IMR-90 (cell line): ENCODE measurements at regions not wholly inside any gene's neighbourhood (a gene's known extent, or its start where the extent isn't known, plus 50 kb on each side); places are given as distances from the start of the nearest gene placed in this dataset.

Experiments used
- ATAC-seq: fragments of 200-7000 bp; cut with Tn5 transposase; 2 replicates; pipeline ENCODE4 v1.9.1; 2020; ENCODE audit warnings: low read depth, mild to moderate bottlenecking, moderate library complexity
- BruUV-seq: library from RNA; stranded (reverse); fragments of 400-500 nt; replicated peaks from 2 replicates; lab custom pipeline; 2021; lab: Mats Ljungman, UMichigan
- CTCF ChIA-PET: fragments of 300-600 bp; formaldehyde crosslinking; extraction: SDS; loops from one replicate; lab custom pipeline; 2021; ENCODE audit warnings: antibody characterized with exemption; lab: Yijun Ruan, JAX
- POLR2A ChIA-PET: fragments of 300-600 bp; sonication (Branson Sonifier 250); formaldehyde crosslinking; loops from one replicate; lab custom pipeline; 2022; ENCODE audit warnings: antibody characterized with exemption; ENCODE audit not compliant: unreplicated experiment; lab: Charles Lee
- DNase-seq: peaks from one replicate; pipeline ENCODE4 v3.0.0; 2013
- H2AFZ ChIP-seq: replicated peaks from 2 replicates; pipeline ENCODE3; 2013; ENCODE audit warnings: low read length, mild to moderate bottlenecking; ENCODE audit not compliant: poor library complexity
- H2AK5ac ChIP-seq: 2 replicates; pipeline ENCODE4 v1.6.1; 2013; ENCODE audit warnings: low read depth, low read length, inconsistent platforms
- H2AK9ac ChIP-seq: replicated peaks from 2 replicates; pipeline ENCODE3; 2013; ENCODE audit warnings: mild to moderate bottlenecking, low read depth, low read length, moderate library complexity; ENCODE audit not compliant: poor library complexity
- H2BK120ac ChIP-seq: 2 replicates; pipeline ENCODE4 v1.6.1; 2013; ENCODE audit warnings: low read depth, low read length, inconsistent platforms
- H2BK15ac ChIP-seq: 3 replicates; pipeline ENCODE4 v1.6.1; 2013; ENCODE audit warnings: low read depth, low read length, inconsistent platforms
- H2BK20ac ChIP-seq: 2 replicates; pipeline ENCODE4 v1.6.1; 2013; ENCODE audit warnings: low read depth, mild to moderate bottlenecking, inconsistent platforms, low read length, moderate library complexity
- H2BK5ac ChIP-seq: 2 replicates; pipeline ENCODE4 v1.6.1; 2013; ENCODE audit warnings: mild to moderate bottlenecking, low read depth, low read length, inconsistent platforms; ENCODE audit not compliant: poor library complexity, severe bottlenecking
- H3K14ac ChIP-seq: replicated peaks from 2 replicates; pipeline ENCODE4 v1.6.1; 2013; ENCODE audit warnings: low read depth, low read length, inconsistent platforms
- H3K18ac ChIP-seq: 2 replicates; pipeline ENCODE4 v1.6.1; 2013; ENCODE audit warnings: low read depth, low read length, control low read depth
- H3K23ac ChIP-seq: 2 replicates; pipeline ENCODE4 v1.6.1; 2013; ENCODE audit warnings: low read depth, low read length, inconsistent platforms
- H3K27ac ChIP-seq: 2 replicates; pipeline ENCODE4 v1.5.1; 2013; ENCODE audit warnings: mild to moderate bottlenecking, control low read depth, low read length; ENCODE audit not compliant: insufficient read depth
- H3K27me3 ChIP-seq: 2 replicates; pipeline ENCODE4 v1.6.1; 2013; ENCODE audit warnings: low read length; ENCODE audit not compliant: control insufficient read depth, insufficient read depth
- H3K36me3 ChIP-seq: 2 replicates; pipeline ENCODE4 v1.6.1; 2013; ENCODE audit warnings: low read length, mixed read lengths; ENCODE audit not compliant: control insufficient read depth, insufficient read depth
- H3K4ac ChIP-seq: 2 replicates; pipeline ENCODE4 v1.6.1; 2013; ENCODE audit warnings: low read depth, low read length, inconsistent platforms
- H3K4me1 ChIP-seq: 2 replicates; pipeline ENCODE4 v1.6.1; 2013; ENCODE audit warnings: low read length, mixed read lengths; ENCODE audit not compliant: control insufficient read depth, insufficient read depth
- H3K4me2 ChIP-seq: 2 replicates; pipeline ENCODE4 v1.6.1; 2013; ENCODE audit warnings: low read depth, mild to moderate bottlenecking, control low read depth, low read length, moderate library complexity
- H3K4me3 ChIP-seq: 2 replicates; pipeline ENCODE4 v1.5.1; 2013; ENCODE audit warnings: low read depth, mild to moderate bottlenecking, control low read depth, low read length, moderate library complexity; ENCODE audit not compliant: insufficient read depth
- H3K56ac ChIP-seq: 2 replicates; pipeline ENCODE4 v1.6.1; 2013; ENCODE audit warnings: low read length, inconsistent platforms; ENCODE audit not compliant: insufficient read depth; ENCODE audit errors: extremely low read depth
- H3K79me1 ChIP-seq, 2 experiments: 2 replicates each; pipeline ENCODE4 v1.6.1; 2013; ENCODE audit warnings: low read length in 2 of 2, inconsistent platforms in 1 of 2, low read depth in 1 of 2
- H3K9ac ChIP-seq: 2 replicates; pipeline ENCODE4 v1.6.1; 2013; ENCODE audit warnings: low read depth, low read length, control low read depth
- H3K9me1 ChIP-seq: 2 replicates; pipeline ENCODE4 v1.6.1; 2013; ENCODE audit warnings: low read length, inconsistent platforms; ENCODE audit not compliant: insufficient read depth
- H3K9me3 ChIP-seq: 2 replicates; pipeline ENCODE4 v1.6.1; 2013; ENCODE audit warnings: low read length; ENCODE audit not compliant: control insufficient read depth, insufficient read depth
- H4K20me1 ChIP-seq: 2 replicates; pipeline ENCODE4 v1.6.1; 2013; ENCODE audit warnings: low read length, inconsistent platforms; ENCODE audit not compliant: insufficient read depth
- H4K5ac ChIP-seq: 2 replicates; pipeline ENCODE4 v1.6.1; 2013; ENCODE audit warnings: mild to moderate bottlenecking, low read depth, low read length, control low read depth
- H4K8ac ChIP-seq, 2 experiments: 2 replicates each; pipeline ENCODE4 v1.6.1; 2013; ENCODE audit warnings: low read depth in 2 of 2, low read length in 2 of 2, control low read depth in 1 of 2, inconsistent platforms in 1 of 2
- H4K91ac ChIP-seq: 2 replicates; pipeline ENCODE4 v1.6.1; 2013; ENCODE audit warnings: low read depth, low read length, inconsistent platforms; ENCODE audit not compliant: insufficient read depth
- BHLHE40 ChIP-seq: fragments of 150-350 bp; IDR thresholded peaks from 2 replicates; pipeline ENCODE4 v1.6.1; 2016; ENCODE audit warnings: mild to moderate bottlenecking, low read depth, low read length
- CEBPB ChIP-seq: IDR thresholded peaks from 2 replicates; pipeline ENCODE4 v1.6.1; 2012; ENCODE audit warnings: low read depth, low read length, improper control_type of control experiment
- CHD1 ChIP-seq: IDR thresholded peaks from 2 replicates; pipeline ENCODE4 v1.6.1; 2012; ENCODE audit warnings: low read depth, low read length, improper control_type of control experiment
- FOS ChIP-seq: fragments of 150-350 bp; IDR thresholded peaks from 2 replicates; pipeline ENCODE4 v1.6.1; 2016; ENCODE audit warnings: low read depth, low read length
- MAFK ChIP-seq: IDR thresholded peaks from 2 replicates; pipeline ENCODE4 v1.6.1; 2012; ENCODE audit warnings: low read depth, low read length, improper control_type of control experiment
- MAZ ChIP-seq: IDR thresholded peaks from 2 replicates; pipeline ENCODE4 v1.6.1; 2012; ENCODE audit warnings: low read depth, mild to moderate bottlenecking, low read length, improper control_type of control experiment, moderate library complexity, borderline replicate concordance
- MXI1 ChIP-seq: IDR thresholded peaks from 2 replicates; pipeline ENCODE4 v1.6.1; 2012; ENCODE audit warnings: low read depth, mild to moderate bottlenecking, low read length, moderate library complexity, borderline replicate concordance
- NFE2L2 ChIP-seq: fragments of 150-350 bp; IDR thresholded peaks from 2 replicates; pipeline ENCODE4 v1.6.1; 2016; ENCODE audit warnings: low read depth, mild to moderate bottlenecking, low read length
- POLR2A ChIP-seq: IDR thresholded peaks from 2 replicates; pipeline ENCODE4 v1.6.1; 2012; ENCODE audit warnings: mild to moderate bottlenecking, low read depth, low read length
- RAD21 ChIP-seq: IDR thresholded peaks from 2 replicates; pipeline ENCODE4 v1.6.1; 2012; ENCODE audit warnings: low read length, improper control_type of control experiment
- RCOR1 ChIP-seq: IDR thresholded peaks from 2 replicates; pipeline ENCODE4 v1.6.1; 2012; ENCODE audit warnings: mild to moderate bottlenecking, low read length, improper control_type of control experiment; ENCODE audit not compliant: insufficient replicate concordance
- RFX5 ChIP-seq: IDR thresholded peaks from 2 replicates; pipeline ENCODE4 v1.8.0; 2012; ENCODE audit warnings: low read depth, mild to moderate bottlenecking, low read length, moderate library complexity
- SMC3 ChIP-seq: fragments of 150-350 bp; IDR thresholded peaks from 2 replicates; pipeline ENCODE4 v1.6.1; 2016; ENCODE audit warnings: low read depth, mild to moderate bottlenecking, antibody characterized with exemption, low read length, moderate library complexity
- USF2 ChIP-seq: fragments of 150-350 bp; IDR thresholded peaks from 2 replicates; pipeline ENCODE4 v1.6.1; 2017; ENCODE audit warnings: mild to moderate bottlenecking, antibody characterized with exemption, low read length, low read depth
- dilution Hi-C: fragments of 300-500 bp; cut with HindIII; formaldehyde crosslinking; loops from one replicate; pipeline ENCODE4 v1.14.3; 2018; ENCODE audit warnings: low sequenced_read_pairs; ENCODE audit not compliant: unreplicated experiment
- in situ Hi-C: fragments of 300-500 bp; cut with MboI; formaldehyde crosslinking; loops from 3 replicates; pipeline ENCODE4 v1.14.3; 2019; ENCODE audit warnings: low sequenced_read_pairs, inconsistent platforms, mixed read lengths
- intact Hi-C: fragments of 100-400 bp; cut with micrococcal nuclease; formaldehyde crosslinking; loops from 2 replicates; pipeline ENCODE4 v1.10.0; 2022
- TF ChIP-seq, protein P1 (sequence below): conservative IDR thresholded peaks from 2 replicates; pipeline ENCODE4 v1.5.1; 2012; ENCODE audit warnings: mild to moderate bottlenecking, low read depth, low read length, improper control_type of control experiment
- TF ChIP-seq, protein P2 (sequence below): fragments of 150-350 bp; IDR thresholded peaks from 2 replicates; pipeline ENCODE4 v1.6.1; 2016; ENCODE audit warnings: low read depth, mild to moderate bottlenecking, low read length, moderate library complexity, borderline replicate concordance

DNA sequence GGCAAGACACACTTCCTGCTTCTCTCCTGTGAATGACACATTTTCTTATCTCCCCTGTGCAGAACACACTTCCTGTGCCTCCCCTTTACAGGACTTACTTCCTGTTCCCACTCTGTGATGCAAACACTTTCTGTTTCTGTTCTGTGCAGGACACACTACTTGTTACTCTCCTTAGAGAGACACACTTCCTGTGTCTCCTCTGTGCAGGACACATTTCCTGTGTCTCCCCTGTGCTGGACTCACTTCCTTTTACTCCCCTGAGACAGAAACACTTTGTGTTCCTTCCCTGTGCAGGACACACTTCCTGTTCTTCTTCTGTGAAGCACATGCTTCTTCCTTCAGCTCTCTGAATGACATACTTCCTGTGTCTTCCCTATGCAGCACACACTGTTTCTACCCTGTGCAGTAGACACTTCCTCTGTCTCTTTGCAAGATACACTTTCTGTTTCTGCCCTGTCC lies 485.4 kb upstream of the USP9Y start:
- Histone ChIP-seq H3K27me3 (no peaks in the 10 kb centered on the region), H2AK5ac (no peak overlapping the region), H3K4me2 (no peak overlapping the region), H3K4me3 (no peak overlapping the region), H2BK120ac (no peak overlapping the region), H3K36me3 (no peaks in the 10 kb centered on the region), H2BK5ac (no peak overlapping the region), H2AK9ac (no peak overlapping the region), H3K18ac (no peak overlapping the region), H3K14ac (no peak overlapping the region), H3K23ac (no peak overlapping the region), H2BK15ac (no peak overlapping the region), H4K91ac (no peak overlapping the region), H3K4ac (no peak overlapping the region), H3K9ac (no peak overlapping the region), H3K79me1 (no peaks in the 10 kb centered on the region), H3K27ac (no peak overlapping the region), H3K9me3 (no peaks in the 10 kb centered on the region), H4K8ac (no peak overlapping the region), H4K20me1 (no peaks in the 10 kb centered on the region), H2AFZ (no peak overlapping the region), H3K56ac (no peak overlapping the region), H3K9me1 (no peaks in the 10 kb centered on the region), H2BK20ac (no peak overlapping the region), H3K4me1 (no peaks in the 10 kb centered on the region), H4K5ac (no peak overlapping the region)
- dilution Hi-C loops (no loop called here), in situ Hi-C loops (no loop called here), intact Hi-C loops (no loop called here)
- POLR2A ChIA-PET = no interaction called here
- DNase-seq (no peak), ATAC-seq (no peak)
- CTCF ChIA-PET = no interaction called here
- TF ChIP-seq SMC3 (no peak), CHD1 (no peak), RCOR1 (no peak), CEBPB (no peak), NFE2L2 (no peak), MAFK (no peak), FOS (no peak), POLR2A (no peak), RFX5 (no peak), MXI1 (no peak), USF2 (no peak), MAZ (no peak), RAD21 (no peak), BHLHE40 (no peak)
- TF ChIP-seq, protein P1, sequence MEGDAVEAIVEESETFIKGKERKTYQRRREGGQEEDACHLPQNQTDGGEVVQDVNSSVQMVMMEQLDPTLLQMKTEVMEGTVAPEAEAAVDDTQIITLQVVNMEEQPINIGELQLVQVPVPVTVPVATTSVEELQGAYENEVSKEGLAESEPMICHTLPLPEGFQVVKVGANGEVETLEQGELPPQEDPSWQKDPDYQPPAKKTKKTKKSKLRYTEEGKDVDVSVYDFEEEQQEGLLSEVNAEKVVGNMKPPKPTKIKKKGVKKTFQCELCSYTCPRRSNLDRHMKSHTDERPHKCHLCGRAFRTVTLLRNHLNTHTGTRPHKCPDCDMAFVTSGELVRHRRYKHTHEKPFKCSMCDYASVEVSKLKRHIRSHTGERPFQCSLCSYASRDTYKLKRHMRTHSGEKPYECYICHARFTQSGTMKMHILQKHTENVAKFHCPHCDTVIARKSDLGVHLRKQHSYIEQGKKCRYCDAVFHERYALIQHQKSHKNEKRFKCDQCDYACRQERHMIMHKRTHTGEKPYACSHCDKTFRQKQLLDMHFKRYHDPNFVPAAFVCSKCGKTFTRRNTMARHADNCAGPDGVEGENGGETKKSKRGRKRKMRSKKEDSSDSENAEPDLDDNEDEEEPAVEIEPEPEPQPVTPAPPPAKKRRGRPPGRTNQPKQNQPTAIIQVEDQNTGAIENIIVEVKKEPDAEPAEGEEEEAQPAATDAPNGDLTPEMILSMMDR = no peak
- TF ChIP-seq, protein P2, sequence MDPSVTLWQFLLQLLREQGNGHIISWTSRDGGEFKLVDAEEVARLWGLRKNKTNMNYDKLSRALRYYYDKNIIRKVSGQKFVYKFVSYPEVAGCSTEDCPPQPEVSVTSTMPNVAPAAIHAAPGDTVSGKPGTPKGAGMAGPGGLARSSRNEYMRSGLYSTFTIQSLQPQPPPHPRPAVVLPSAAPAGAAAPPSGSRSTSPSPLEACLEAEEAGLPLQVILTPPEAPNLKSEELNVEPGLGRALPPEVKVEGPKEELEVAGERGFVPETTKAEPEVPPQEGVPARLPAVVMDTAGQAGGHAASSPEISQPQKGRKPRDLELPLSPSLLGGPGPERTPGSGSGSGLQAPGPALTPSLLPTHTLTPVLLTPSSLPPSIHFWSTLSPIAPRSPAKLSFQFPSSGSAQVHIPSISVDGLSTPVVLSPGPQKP = no peak
- BruUV-seq = no TSS peak
